GM19452 (cell line): ENCODE measurements at regions not wholly inside any gene's neighbourhood (a gene's known extent, or its start where the extent isn't known, plus 50 kb on each side); places are given as distances from the start of the nearest gene placed in this dataset.
"Not testable (repeated sequence)": the region's sequence is repeated elsewhere in the genome, so short reads cannot be mapped to it uniquely, and the experiment has no call there.

Source experiments
- ATAC-seq: cut with Tn5 transposase; IDR thresholded peaks from one replicate; pipeline ENCODE4 v1.9.1; 2021; ENCODE audit not compliant: unreplicated experiment

DNA sequence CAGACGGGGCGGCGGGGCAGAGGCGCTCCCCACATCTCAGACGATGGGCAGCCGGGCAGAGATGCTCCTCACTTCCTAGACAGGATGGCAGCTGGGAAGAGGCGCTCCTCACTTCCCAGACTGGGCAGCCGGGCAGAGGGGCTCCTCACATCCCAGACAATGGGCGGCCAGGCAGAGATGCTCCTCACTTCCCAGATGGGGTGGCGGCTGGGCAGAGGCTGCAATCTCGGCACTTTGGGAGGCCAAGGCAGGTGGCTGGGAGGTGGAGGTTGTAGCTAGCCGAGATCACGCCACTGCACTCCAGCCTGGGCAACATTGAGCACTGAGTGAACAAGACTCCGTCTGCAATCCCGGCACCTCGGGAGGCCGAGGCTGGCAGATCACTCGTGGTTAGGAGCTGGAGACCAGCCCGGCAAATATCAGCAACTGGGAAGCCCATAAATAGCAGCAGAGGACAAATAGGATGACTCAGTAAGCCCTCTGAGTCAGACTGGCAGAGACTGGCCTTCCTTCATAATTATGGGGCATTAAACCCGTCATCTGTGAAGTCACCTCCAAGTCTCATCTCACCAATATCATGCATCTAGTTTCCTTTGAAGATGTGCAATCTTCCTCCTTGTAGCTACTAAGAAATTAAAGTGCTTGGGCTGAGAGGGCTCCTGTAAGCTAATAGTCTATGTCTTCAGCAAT is 337.3 kb downstream of the GOLGA6L6 start:
- not testable (repeated sequence) for ATAC-seq

DNA sequence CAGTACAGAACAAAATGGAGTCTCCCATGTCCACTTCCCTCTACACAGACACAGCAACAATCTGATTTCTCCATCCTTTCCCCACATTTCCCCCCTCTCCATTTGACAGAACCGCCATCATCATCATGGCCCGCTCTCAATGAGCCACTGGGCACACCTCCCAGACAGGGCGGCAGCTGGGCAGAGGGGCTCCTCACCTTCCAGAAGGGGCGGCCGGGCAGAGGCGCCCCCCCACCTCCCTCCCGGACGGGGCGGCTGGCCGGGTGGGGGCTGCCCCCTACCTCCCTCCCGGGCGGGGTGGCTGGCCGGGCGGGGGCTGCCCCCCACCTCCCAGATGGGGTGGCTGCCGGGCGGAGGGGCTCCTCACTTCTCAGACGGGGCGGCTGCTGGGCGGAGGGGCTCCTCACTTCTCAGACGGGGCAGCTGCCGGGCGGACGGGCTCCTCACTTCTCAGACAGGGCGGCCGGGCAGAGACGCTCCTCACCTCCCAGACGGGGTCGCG is 337.9 kb downstream of the GOLGA6L6 start:
- ATAC-seq, result not testable (repeated sequence)

DNA sequence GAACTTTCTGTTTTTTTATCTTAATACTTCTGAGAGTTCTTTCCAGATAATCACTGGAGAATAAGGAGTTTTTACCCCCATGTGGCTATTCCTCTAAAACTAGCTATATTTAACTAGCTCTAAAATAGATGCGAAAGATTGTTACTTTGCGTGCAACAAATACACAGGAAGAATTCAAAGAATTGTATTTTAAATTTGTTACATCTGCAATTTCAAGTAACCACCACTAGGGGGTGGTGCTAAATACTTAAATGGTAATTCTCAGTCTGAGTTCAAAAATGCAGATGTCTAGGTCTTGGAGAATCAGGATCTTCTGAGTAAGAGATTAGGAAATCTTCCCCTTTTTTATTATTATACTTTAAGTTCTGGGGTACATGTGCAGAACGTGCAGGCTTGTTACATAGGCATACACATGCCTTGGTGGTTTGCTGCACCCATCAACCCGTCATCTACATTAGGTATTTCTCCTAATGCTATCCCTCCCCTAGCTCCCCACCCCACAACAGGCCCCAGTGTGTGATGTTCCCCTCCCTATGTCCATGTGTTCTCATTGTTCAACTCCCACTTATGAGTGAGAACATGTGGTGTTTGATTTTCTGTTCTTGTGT is 346.9 kb downstream of the GOLGA6L6 start:
- ATAC-seq, result not testable (repeated sequence)

DNA sequence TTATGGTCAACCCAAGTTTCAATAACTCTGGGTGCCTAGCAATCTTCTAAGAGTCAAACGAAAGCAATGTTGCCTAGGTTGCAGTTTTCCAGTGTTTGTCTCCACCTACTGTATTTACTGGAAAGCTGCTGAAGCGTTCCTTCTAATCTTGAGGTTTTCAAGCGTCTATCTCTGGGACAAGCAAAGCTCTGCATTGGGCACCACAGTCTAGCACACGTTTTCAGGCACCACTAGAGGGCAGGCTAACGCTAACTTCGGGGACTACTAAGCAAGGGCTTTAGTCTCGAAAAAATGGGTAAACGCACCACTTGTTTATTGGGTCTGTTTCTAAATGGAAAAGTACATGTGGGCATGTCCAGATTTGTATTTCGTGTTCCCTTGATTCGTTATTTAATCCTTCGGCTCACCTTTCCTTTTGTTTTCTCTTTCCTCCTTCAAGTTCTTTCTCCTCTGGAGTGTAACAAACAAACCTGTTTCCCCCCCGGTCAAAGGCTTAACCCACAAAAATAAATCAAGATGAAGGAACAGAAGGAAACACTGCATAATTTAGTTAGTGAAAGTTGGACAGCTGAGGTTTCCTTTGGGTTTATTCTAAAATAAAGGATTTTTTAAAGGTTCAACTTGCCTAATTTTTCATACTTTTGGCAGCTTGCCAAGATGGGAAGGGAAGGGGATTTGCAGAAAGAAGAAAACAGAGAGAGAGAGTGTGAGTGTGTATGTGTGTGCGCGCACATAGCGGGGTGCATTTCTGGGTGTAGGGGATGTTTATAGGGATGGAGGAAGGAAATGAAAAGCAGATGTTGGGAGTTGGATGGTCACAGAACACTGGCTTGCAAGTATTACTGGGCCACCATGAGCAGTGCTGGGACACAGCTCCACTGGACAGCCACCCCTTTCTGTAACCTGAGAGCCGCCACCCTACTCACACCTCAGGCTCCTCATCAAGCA is 348.3 kb downstream of the GOLGA6L6 start:
- peak; percentile 67 for ATAC-seq

DNA sequence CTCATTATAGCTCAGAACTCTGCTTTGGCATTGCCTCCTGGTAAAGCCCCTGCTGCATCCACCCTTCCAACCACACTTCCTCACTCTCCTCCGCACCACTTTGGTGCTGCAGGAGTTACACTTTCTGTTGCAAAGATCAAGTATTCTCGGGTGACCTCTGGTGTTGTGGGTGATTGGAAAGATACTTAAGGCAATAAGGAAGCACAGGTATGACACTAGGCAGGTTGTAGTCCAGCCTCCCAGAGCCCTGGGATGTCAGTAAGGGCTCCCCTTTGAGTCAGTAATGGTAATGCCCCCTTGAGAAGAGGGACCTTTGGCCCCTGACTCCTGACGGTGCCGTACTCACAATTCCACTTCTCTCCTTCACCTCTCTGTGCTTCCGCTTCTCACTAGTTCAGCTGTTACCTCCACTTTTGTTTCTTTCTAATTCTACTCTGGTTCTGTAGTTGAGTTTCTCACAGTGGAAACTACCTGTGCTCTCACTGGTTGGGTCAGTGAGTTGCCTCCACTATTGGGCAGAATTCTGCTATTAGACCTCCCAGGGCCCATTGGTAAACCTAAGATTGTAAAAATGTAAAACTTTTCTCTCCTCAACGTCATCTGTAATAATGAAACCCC is 350.0 kb downstream of the GOLGA6L6 start:
- not testable (repeated sequence) for ATAC-seq

DNA sequence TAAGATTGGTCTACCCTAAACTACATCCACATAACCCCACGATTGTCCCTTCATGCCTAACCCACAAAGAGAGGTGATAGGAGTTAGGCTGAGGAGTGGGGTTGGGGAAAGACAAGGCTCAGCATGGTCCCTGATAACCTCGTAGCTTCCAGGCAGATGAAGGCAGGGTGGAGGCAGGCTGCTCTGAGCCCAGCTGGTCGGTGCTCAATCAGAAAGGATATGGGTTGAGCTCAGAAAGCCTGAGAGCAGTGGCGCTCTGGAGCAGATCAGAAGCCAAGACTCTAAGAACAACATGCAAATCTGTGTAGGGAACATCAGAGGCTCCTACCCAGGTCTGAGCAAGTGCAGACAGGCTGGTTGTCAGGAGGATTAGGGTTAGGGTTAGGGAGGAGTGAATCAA is 353.0 kb downstream of the GOLGA6L6 start:
- not testable (repeated sequence) for ATAC-seq

DNA sequence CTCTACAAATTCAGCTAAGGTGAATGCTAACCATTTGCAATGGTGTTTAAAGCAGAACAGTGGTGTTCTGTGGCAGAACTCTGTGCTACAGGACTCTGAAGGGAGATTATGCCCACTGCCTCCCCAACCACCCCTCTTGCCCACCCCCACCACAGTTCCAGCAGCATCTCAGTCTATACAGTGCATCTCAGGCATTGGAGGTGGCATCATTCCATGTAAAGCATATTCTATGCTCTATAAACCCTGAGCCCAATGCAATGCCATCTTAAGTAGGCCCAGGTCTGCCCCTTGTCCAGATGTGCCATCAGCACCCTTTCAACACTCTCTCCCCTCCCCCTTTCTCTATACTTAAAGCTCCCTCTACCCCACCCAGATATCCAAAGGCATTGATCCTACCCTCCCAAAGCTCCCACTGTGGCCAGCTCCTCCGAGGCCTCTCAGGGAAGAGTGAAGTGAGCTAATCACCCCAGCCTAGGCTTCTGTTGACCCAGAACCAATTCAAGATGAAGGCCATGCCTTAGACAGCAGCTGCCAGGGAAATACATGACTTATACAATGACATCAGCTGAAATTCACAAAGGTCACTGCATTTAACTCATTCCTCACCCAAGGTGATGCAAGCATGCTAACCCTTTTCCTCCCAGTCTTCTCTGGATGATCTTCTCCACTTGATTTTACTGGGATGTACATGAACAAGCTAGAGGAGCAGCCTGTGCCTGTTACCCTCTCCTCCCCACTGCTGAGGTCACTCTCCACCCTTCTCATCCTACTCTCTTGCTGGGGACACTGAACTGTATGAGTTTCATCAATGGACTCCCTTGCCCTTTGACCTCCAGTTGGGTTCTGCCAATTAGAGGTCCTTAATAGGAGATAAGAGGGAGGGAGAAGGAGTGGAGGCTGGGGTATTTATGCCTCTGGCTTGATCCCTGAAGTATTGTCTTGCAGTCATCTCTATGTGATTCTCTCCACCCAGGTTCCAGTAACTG is 353.9 kb downstream of the GOLGA6L6 start:
- not testable (repeated sequence) for ATAC-seq

DNA sequence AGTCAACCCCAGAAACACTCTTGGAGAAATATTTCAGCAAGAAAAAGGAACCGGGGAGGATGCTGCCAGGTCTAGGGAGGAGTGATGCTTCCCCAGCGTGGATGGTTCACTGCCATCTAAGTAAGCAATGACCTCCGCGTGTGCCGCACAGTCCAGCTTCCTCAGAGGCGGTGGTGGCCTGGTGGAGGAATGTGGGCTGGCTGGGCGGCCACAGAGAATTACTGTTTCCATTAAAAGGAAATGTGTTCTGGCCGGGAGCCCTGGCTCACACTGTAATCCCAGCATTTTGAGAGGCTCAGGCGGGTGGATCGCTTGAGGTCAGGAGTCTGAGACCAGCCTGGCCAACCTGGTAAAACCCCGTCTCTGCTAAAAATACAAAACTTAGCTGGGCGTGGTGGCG is 356.7 kb downstream of the GOLGA6L6 start:
- ATAC-seq, result not testable (repeated sequence)

DNA sequence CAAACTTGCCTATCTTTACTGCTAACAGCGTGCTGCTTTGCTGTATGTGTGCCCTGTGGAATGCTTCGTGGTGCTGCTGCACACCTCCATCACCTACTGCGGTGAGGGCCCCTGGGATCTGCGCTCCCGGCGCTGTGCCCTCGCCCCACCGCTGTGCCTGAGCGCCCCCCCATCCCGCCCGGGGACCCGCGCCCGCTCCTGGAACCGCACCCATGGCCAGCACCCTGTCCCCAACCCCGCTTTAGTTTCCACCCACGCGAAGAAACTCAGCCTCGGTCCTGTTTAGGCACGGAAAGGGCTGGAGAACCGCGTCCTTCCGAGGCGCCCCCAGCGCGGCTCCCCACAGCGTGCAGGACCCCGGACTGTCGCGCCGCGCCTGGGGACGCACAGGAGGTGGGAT is 373.4 kb downstream of the GOLGA6L6 start:
- not testable (repeated sequence) for ATAC-seq

DNA sequence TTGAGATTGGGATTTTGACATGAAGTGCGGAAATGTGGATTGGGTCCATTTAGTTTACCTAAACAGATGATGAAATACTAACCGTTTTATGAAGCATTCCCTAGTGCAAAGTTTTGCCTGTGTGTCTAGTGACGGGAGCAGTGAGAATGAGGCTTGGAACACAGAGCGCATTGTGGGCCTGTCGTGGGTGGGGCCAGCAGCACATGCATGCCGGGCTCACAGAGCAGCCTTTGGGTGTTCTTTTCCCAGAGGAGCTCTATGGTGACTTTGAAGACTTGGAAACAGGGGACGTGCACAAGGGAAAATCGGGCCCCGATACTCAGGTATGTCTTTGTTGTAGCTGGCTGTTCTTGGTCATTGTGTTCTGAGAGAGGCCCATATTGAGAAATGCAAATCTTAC is 388.1 kb downstream of the GOLGA6L6 start:
- ATAC-seq, result not testable (repeated sequence)

DNA sequence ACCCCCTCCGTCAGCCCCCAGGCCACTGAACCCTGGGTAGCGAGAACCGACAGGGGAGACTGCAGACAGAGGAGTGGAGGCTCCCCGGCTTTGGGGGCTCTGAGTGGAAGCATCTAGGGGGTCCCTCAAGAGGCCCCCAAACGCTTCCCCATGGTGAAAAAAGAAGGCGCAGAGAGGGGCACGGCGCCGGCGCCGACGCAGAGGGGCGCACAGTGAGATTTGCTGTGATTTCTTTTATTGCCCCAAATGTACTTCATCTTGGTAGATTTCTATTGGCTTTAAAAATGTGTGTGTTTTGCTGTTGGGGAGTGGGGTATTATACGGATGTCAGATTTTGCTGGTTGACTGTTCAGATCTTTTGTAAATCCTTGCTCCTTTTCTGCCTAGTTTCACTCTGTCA is 392.9 kb downstream of the GOLGA6L6 start:
- not testable (repeated sequence) for ATAC-seq

DNA sequence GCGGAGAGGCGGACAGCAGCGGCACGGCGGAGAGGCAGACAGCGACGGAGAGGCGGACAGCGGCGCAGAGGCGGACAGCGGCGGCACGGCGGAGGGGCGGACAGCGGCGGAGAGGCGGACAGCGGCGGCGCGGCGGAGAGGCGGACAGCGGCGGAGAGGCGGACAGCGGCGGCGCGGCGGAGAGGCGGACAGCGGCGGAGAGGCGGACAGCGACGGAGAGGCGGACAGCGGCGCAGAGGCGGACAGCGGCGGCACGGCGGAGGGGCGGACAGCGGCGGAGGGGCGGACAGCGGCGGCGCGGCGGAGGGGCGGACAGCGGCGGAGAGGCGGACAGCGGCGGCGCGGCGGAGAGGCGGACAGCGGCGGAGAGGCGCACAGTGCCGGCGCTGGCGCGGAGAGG is 393.6 kb downstream of the GOLGA6L6 start:
- ATAC-seq, result not testable (repeated sequence)

DNA sequence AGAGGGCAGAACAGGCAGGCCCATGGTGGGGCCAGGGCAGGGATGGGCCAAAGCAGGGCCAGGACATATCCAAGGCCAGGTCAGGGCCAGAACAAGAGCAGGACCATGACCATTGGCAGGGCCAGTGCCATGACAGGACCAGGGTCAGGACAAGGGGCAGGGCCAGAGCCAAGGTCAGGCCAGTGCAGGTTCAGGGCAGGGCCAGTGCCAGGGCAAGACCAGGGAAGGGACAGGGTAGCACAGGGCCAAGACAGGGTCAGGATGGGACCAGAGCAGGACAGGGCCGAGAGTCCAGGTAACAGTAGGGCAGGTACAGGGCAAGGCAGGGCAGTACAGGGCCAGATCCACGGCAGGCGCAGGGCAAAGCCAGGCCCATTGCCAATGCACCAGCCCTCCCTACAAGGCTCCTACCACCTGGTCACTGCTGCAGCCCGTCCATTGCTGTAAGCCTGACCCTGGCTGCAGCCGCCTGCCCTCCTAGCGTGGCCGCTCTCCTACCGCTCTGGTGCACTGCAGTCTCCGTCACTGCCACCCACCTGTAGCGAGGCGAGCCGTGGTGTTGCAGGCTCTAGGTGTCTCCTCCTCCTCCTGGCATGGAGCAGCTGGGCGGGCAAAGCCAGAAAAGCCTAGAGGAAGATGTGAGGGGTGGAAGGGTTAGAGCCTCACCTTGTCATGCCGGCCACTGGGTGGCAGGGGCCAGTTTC is 397.1 kb downstream of the GOLGA6L6 start:
- not testable (repeated sequence) for ATAC-seq

DNA sequence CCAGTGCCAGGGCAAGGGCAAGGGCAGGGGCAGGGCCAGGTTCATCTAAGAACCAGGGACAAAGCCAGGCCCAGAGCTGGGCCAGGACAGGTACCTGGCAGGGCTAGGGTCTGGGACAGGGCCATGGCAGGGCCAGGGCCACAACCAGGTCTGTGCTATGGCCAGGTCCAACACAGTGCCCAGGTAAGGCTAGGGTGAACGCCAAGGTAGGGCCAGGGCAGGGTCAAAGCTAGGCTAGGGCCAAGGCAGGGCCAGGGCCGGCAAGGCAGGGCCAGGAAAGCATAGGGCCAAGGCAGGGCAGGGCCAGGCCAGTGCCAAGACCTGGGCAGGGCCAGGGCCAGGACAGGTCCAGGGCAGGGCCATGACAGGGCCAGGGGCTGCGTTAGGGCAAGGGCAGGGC is 398.7 kb downstream of the GOLGA6L6 start:
- ATAC-seq, result not testable (repeated sequence)

DNA sequence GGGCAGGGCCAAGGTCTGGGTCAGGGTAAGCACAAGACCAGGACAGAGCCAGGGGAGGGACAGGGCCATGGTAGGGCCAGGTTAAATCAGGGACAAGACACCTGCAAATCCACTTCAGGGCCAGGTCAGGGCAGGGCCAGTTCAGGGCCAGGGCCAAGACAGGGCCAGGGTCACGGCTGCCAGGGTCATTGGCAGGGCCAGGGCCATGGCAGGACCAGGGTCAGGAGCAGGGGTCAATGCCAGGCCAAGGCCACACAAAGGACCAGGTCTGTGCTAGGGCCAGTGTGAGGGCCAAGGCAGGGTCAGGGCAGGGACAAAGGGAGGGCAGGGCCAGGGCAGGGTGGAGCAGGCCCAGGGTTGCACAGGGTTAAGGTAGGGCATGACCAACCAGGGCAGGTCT is 399.2 kb downstream of the GOLGA6L6 start:
- not testable (repeated sequence) for ATAC-seq

DNA sequence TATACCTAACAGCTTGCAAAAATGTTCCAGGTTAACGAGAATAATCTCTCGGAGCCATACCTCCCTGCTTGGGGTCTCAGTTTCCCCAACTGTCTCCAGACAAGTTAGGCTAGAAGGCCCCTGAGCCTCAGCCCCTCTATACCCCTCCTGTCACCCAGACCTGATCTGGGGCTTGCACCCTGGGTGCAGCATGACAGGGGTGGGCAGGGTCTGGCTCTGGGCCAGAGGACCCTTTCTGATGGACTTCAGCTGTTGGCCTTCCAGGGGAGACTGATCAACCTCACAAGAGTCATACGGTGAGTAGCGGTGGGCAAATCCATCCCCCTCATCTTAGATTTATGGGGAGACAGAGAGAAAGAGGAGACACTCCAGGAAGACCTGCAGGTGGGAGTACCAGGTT is 416.9 kb downstream of the GOLGA6L6 start:
- not testable (repeated sequence) for ATAC-seq

DNA sequence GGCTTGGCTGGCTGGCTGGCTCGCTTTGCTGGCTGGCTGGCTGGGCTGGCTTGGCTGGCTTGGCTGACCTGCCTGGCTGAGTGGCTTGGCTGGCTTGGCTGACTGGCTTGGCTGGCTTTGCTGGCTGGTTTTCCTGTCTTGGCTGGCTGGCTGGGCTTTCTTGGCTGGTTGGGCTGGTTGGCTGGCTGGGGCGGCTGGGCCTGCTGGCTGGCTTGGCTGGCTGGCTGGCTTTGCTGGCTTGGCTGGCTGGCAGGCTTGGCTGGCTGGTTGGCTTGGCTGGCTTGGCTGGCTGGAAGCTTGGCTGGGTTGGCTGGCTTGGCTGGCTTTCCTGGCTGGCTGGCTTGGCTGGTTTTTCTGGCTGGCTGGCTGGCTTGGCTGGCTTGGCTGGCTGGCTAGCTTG is 435.6 kb downstream of the GOLGA6L6 start:
- ATAC-seq, result no peak

DNA sequence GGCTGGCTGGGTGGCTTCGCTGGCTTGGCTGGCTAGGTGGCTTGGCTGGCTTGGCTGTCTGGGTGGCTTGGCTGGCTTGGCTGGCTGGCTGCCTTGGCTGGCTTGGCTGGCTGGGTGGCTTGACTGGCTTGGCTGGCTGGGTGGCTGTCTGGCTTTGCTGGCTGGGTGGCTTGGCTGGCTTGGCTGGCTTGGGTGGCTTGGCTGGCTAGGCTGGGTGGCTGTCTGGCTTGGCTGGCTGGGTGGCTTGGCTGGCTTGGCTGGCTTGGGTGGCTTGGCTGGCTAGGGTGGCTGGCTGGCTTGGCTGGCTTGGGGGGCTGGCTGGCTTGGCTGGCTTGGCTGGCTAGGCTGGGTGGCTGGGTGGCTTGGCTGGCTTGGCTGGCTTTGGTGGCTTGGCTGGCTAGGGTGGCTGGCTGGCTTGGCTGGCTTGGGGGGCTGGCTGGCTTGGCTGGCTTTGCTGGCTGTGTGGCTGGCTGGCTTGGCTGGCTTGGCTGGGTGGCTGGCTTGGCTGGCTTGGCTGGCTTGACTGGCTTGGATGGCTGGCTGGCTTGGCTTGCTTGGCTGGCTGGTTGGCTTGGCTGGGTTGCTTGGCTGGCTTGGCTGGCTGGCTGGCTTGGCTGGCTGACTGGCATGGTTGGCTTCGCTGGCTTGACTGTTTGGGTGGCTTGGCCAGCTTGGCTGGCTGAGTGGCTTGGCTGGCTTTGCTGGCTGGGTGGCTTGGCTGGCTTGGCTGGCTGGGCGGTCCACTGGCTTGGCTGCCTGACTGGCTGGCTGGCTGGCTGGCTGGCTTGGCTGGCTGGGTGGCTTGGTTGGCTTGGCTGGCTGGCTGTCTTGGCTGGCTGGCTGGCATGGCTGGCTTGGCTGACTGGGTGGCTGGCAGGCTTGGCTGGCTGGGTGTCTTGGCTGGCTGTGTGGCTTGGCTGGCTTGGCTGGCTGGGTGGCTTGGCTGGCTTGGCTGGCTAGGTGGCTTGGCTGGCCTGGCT is 436.3 kb downstream of the GOLGA6L6 start:
- ATAC-seq, result not testable (repeated sequence)
